ENCODE measurements at regions not wholly inside any gene's neighbourhood (a gene's known extent, or its start where the extent isn't known, plus 50 kb on each side); places are given as distances from the start of the nearest gene placed in this dataset.

DNA sequence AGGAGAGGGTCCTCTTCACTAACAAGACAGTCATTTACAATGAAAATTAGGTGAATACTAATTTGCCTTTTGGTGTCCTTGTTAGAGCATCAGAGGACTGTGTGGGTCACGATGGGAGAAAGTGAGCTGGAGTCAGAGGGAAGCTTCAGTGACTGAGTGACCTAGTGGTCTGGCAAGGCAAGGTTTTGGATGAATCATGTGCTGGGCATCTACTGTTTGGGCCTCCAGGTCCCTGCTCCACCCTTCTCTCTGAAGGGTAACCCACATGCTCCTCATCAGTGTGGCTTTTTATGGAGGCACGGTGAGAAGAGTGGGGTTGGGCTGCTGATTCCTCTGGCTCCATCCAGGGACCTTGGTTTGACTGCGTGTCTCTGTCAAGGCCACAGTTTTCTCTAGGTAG is 60.5 kb upstream of the EXOC2 start:
- TF ChIP-seq TAF1 (IDR thresholded peaks at IDR 0.05; ENCODE audit: borderline replicate concordance, insufficient read depth, low read length) (no peak), FOXP2 (optimal IDR thresholded peaks at IDR 0.05; ENCODE audit: borderline replicate concordance, extremely low read depth, extremely low read length, insufficient read depth) (no peak), SIN3A (IDR thresholded peaks at IDR 0.05; ENCODE audit: borderline replicate concordance, insufficient read depth, low read length) (no peak), POLR2AphosphoS5 (IDR thresholded peaks at IDR 0.05; ENCODE audit: low read depth, low read length) (no peak)
- TF ChIP-seq, protein P1, sequence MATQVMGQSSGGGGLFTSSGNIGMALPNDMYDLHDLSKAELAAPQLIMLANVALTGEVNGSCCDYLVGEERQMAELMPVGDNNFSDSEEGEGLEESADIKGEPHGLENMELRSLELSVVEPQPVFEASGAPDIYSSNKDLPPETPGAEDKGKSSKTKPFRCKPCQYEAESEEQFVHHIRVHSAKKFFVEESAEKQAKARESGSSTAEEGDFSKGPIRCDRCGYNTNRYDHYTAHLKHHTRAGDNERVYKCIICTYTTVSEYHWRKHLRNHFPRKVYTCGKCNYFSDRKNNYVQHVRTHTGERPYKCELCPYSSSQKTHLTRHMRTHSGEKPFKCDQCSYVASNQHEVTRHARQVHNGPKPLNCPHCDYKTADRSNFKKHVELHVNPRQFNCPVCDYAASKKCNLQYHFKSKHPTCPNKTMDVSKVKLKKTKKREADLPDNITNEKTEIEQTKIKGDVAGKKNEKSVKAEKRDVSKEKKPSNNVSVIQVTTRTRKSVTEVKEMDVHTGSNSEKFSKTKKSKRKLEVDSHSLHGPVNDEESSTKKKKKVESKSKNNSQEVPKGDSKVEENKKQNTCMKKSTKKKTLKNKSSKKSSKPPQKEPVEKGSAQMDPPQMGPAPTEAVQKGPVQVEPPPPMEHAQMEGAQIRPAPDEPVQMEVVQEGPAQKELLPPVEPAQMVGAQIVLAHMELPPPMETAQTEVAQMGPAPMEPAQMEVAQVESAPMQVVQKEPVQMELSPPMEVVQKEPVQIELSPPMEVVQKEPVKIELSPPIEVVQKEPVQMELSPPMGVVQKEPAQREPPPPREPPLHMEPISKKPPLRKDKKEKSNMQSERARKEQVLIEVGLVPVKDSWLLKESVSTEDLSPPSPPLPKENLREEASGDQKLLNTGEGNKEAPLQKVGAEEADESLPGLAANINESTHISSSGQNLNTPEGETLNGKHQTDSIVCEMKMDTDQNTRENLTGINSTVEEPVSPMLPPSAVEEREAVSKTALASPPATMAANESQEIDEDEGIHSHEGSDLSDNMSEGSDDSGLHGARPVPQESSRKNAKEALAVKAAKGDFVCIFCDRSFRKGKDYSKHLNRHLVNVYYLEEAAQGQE (IDR thresholded peaks at IDR 0.05; ENCODE audit: insufficient read depth in 1 of 2, low read depth in 2 of 2, low read length in 2 of 2) = no peak

DNA sequence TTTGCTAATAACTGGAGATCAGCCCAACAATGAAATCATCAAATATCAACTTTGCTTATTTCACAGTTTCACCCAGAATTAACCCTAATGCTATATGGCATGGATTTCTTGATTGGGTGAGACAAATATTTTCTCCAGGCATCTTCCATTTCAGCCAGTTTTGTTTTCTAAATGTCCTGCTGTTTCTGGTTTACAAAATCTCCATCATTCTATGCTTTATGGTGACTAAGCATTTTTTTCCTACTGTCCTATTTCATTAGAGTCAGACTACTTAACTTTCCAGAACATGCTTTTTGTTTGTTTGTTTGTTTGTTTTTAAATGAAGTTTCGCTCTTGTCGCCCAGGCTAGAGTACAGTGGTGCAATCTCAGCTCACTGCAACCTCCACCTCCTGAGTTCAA is 59.5 kb upstream of the EXOC2 start:
- TF ChIP-seq FOXP2 (optimal IDR thresholded peaks at IDR 0.05; ENCODE audit: borderline replicate concordance, extremely low read depth, extremely low read length, insufficient read depth) = no peak

DNA sequence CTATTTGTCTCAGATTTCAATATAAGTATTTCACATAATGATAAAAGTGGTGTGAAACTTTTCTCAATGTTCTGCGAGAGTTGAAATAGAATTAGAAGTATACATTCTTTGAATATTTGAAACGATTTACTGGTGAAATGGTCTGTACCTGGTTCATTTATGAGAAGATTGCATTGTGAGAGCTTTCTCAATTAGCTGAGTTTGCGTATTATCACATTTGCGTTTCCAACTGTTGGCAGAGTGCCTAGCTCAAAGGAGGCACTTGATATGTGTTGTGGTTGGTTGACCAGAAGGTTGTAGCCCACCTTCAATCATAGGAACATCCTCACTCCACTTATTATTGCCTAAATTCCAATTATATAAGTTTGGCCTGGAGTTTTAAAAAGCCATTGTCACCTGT is 58.8 kb upstream of the EXOC2 start:
- TF ChIP-seq POLR2AphosphoS5 (IDR thresholded peaks at IDR 0.05; ENCODE audit: low read depth, low read length) = no peak
- TF ChIP-seq, protein P1 (IDR thresholded peaks at IDR 0.05; ENCODE audit: insufficient read depth in 1 of 2, low read depth in 2 of 2, low read length in 2 of 2) = no peak
- no peak for TF ChIP-seq SIN3A (IDR thresholded peaks at IDR 0.05; ENCODE audit: borderline replicate concordance, insufficient read depth, low read length)

DNA sequence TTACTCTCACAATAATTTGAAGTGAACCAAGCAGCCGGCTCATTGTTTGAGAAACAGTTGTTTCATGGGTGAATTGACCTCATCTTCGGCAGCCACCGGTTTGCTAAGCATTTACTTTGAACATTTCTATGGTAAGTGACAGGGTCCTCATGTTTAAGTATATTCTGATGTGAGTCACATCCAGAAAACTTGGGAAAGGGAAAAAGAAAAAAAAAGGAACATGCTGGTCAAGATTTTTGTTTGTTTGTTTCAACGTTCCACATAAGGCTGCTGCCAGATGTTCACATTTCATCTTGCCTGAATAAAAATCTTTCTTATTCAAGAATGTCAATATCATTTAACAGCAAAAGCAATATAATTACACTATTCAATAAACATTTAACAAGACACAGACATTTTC is 55.0 kb upstream of the EXOC2 start:
- TF ChIP-seq FOXP2 (optimal IDR thresholded peaks at IDR 0.05; ENCODE audit: borderline replicate concordance, extremely low read depth, extremely low read length, insufficient read depth) (no peak), POLR2AphosphoS5 (IDR thresholded peaks at IDR 0.05; ENCODE audit: low read depth, low read length) (no peak), TAF1 (IDR thresholded peaks at IDR 0.05; ENCODE audit: borderline replicate concordance, insufficient read depth, low read length) (no peak), SIN3A (IDR thresholded peaks at IDR 0.05; ENCODE audit: borderline replicate concordance, insufficient read depth, low read length) (no peak)
- TF ChIP-seq, protein P1 (IDR thresholded peaks at IDR 0.05; ENCODE audit: insufficient read depth in 1 of 2, low read depth in 2 of 2, low read length in 2 of 2) = no peak

DNA sequence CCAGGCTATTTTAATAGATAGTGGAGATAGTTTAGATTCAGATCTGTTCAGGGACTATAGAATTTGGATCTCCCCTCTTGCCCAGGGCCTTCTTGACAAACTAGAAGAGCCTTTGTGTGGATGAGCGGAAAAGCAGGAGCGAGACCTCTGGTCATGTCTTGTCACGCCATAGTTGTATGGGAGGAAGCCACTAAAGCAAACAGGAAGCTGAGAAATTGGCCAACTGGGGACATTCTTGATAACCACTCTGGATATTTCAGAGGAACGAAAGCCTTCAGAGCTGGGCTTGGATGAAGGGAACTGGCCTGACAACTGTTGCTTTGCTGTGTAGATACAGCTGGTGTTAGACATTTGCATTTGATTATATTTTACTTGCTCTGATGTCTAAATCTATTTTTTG is 54.1 kb upstream of the EXOC2 start:
- no peak for TF ChIP-seq SIN3A (IDR thresholded peaks at IDR 0.05; ENCODE audit: borderline replicate concordance, insufficient read depth, low read length)
- no peak for TF ChIP-seq TAF1 (IDR thresholded peaks at IDR 0.05; ENCODE audit: borderline replicate concordance, insufficient read depth, low read length)

DNA sequence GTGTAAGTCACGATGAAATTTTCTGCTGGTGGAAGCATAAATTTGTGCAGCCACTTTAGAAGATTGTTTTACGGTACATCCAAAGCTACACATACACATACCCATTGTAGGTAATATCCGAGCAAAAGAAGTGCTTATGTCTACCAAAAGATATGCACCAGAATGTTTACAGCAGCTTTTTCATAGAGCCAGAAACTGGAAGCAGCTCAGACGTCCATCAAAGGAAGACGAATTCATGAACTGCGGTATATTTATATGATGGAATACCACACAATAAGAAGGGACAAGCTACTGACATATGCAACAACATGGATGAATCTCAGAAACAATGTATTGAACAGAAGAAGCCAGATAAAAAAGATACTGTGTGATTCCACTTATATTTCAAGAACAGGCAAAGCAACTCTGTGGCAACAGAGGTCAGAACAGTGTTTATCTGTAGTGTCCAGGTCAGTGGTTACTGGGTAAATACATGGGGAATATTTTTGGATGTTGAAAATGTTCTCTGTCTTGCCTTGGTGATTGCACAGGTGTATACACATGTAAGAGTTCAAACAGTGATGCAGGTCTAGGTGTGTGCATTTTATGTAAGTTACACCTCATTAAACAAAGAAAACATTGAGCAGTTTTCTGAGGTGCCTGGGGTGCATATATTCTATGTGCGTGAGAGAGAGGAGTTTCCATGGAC is 51.9 kb upstream of the EXOC2 start:
- TF ChIP-seq TAF1 (IDR thresholded peaks at IDR 0.05; ENCODE audit: borderline replicate concordance, insufficient read depth, low read length) (no peak), FOXP2 (optimal IDR thresholded peaks at IDR 0.05; ENCODE audit: borderline replicate concordance, extremely low read depth, extremely low read length, insufficient read depth) (no peak), POLR2AphosphoS5 (IDR thresholded peaks at IDR 0.05; ENCODE audit: low read depth, low read length) (no peak), SIN3A (IDR thresholded peaks at IDR 0.05; ENCODE audit: borderline replicate concordance, insufficient read depth, low read length) (no peak)
- TF ChIP-seq, protein P1 (IDR thresholded peaks at IDR 0.05; ENCODE audit: insufficient read depth in 1 of 2, low read depth in 2 of 2, low read length in 2 of 2) = no peak
